ENCODE measurements at regions not wholly inside any gene's neighbourhood (a gene's known extent, or its start where the extent isn't known, plus 50 kb on each side); places are given as distances from the start of the nearest gene placed in this dataset.

- TF ChIP-seq CTCF (IDR thresholded peaks at IDR 0.05; ENCODE audit: low read depth, low read length, poor library complexity, severe bottlenecking) (no peak), EZH2phosphoT487 (IDR thresholded peaks at IDR 0.05; ENCODE audit: borderline replicate concordance, low read length) (no peak)
Measured at GRCh38 chr16:86446279-86446678, 64.0 kb upstream of the FOXF1 start.

Data from DOHH2 (cell line).